DND-41 (cell line): ENCODE measurements at regions not wholly inside any gene's neighbourhood (a gene's known extent, or its start where the extent isn't known, plus 50 kb on each side); places are given as distances from the start of the nearest gene placed in this dataset.

Experiments
- ATAC-seq: fragments of 200-7000 bp; cut with Tn5 transposase; 3 replicates; pipeline ENCODE4 v1.9.1; 2021; ENCODE audit warnings: low read depth; ENCODE audit not compliant: insufficient read depth
- DNase-seq: peaks from one replicate; pipeline ENCODE4 v3.0.0-alpha.2; 2020
- H2AFZ ChIP-seq: 2 replicates; pipeline ENCODE4 v1.6.0; 2012; ENCODE audit warnings: low read depth, low read length
- H3K27ac ChIP-seq: 2 replicates; pipeline ENCODE4 v1.5.1; 2012; ENCODE audit warnings: low read length, inconsistent platforms
- H3K27me3 ChIP-seq: fragments of 200-600 bp; sonication (generic); 2 replicates; pipeline ENCODE4 v1.6.0; 2012; ENCODE audit warnings: low read length, mild to moderate bottlenecking, inconsistent platforms; ENCODE audit not compliant: insufficient read depth, poor library complexity
- H3K36me3 ChIP-seq: 2 replicates; pipeline ENCODE4 v1.5.1; 2012; ENCODE audit warnings: low read length, inconsistent platforms; ENCODE audit not compliant: insufficient read depth
- H3K4me1 ChIP-seq: 2 replicates; pipeline ENCODE4 v1.5.1; 2012; ENCODE audit warnings: mild to moderate bottlenecking, low read length; ENCODE audit not compliant: insufficient read depth
- H3K4me2 ChIP-seq: 2 replicates; pipeline ENCODE4 v1.6.0; 2012; ENCODE audit warnings: mild to moderate bottlenecking, moderate library complexity, low read length, inconsistent platforms; ENCODE audit not compliant: insufficient read depth
- H3K4me3 ChIP-seq, 2 experiments: fragments of 200-600 bp in 1 of 2; shearing (Covaris generic) in 1 of 2; 2 replicates each; pipeline ENCODE4 v1.5.1; 2012 to 2016; ENCODE audit warnings: inconsistent platforms in 2 of 2, low read length in 2 of 2, mild to moderate bottlenecking in 2 of 2, low read depth in 1 of 2, moderate library complexity in 1 of 2
- H3K79me2 ChIP-seq: 2 replicates; pipeline ENCODE4 v1.6.0; 2012; ENCODE audit warnings: low read length, inconsistent platforms; ENCODE audit not compliant: insufficient read depth
- H3K9ac ChIP-seq: 2 replicates; pipeline ENCODE4 v1.6.0; 2012; ENCODE audit warnings: low read depth, mild to moderate bottlenecking, inconsistent platforms, low read length, moderate library complexity
- H3K9me3 ChIP-seq: 2 replicates; pipeline ENCODE4 v1.5.1; 2012; ENCODE audit warnings: low read length, moderate library complexity, mild to moderate bottlenecking, inconsistent platforms; ENCODE audit not compliant: insufficient read depth, severe bottlenecking
- H4K20me1 ChIP-seq: 2 replicates; pipeline ENCODE4 v1.6.0; 2012; ENCODE audit warnings: low read length; ENCODE audit not compliant: insufficient read depth
- EZH2 ChIP-seq: IDR thresholded peaks from 3 replicates; pipeline ENCODE4 v1.6.1; 2012; ENCODE audit warnings: borderline replicate concordance, low read depth, mild to moderate bottlenecking, moderate library complexity, low read length, inconsistent platforms; ENCODE audit not compliant: severe bottlenecking
- TF ChIP-seq, protein P1 (sequence below): IDR thresholded peaks from 2 replicates; pipeline ENCODE4 v1.5.1; 2012; ENCODE audit warnings: borderline replicate concordance, low read length, moderate library complexity, mild to moderate bottlenecking; ENCODE audit not compliant: poor library complexity, severe bottlenecking; ENCODE audit errors: extremely low read depth

GRCh38 chr1:78765489-78765888 lies 115.9 kb downstream of the IFI44 start:
- H2AFZ ChIP-seq, result no peak overlapping the region
- no peaks in the 10 kb centered on the region for H3K79me2 ChIP-seq
- no peak overlapping the region for H3K4me2 ChIP-seq
- H4K20me1 ChIP-seq, result no peaks in the 10 kb centered on the region
- no peak overlapping the region for H3K27ac ChIP-seq
- DNase-seq, result no peak
- no peaks in the 10 kb centered on the region for H3K9me3 ChIP-seq
- no peak for ATAC-seq
- H3K4me3 ChIP-seq, result no peak overlapping the region
- H3K27me3 ChIP-seq, result no peaks in the 10 kb centered on the region
- TF ChIP-seq, protein P1, sequence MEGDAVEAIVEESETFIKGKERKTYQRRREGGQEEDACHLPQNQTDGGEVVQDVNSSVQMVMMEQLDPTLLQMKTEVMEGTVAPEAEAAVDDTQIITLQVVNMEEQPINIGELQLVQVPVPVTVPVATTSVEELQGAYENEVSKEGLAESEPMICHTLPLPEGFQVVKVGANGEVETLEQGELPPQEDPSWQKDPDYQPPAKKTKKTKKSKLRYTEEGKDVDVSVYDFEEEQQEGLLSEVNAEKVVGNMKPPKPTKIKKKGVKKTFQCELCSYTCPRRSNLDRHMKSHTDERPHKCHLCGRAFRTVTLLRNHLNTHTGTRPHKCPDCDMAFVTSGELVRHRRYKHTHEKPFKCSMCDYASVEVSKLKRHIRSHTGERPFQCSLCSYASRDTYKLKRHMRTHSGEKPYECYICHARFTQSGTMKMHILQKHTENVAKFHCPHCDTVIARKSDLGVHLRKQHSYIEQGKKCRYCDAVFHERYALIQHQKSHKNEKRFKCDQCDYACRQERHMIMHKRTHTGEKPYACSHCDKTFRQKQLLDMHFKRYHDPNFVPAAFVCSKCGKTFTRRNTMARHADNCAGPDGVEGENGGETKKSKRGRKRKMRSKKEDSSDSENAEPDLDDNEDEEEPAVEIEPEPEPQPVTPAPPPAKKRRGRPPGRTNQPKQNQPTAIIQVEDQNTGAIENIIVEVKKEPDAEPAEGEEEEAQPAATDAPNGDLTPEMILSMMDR, result no peak
- no peak for TF ChIP-seq EZH2
- no peaks in the 10 kb centered on the region for H3K36me3 ChIP-seq
- no peak overlapping the region for H3K9ac ChIP-seq
- H3K4me1 ChIP-seq, result no peaks in the 10 kb centered on the region

DNA sequence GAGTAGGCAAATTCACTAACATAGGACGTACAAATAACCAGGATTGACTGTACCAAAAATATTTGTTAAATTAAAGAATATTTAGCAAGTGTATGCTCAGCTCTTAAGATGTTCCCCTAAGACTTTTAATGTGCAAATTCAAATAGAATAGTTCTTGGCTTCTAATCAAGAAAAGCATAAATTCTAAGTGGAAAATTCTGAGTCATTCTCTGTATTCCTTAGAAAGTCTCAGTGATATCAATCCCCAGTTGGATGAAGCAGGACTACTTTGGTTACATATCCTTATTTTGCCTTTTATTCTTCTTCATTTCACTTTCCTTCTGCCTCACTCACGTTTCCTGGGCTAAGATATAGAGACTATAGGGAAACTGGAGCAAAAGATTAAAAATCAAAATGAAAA lies 130.2 kb downstream of the IFI44 start:
- H3K4me3 ChIP-seq, result no peak overlapping the region
- TF ChIP-seq, protein P1, result no peak
- no peak for TF ChIP-seq EZH2
- H3K4me1 ChIP-seq, result no peaks in the 10 kb centered on the region
- DNase-seq (no peak), ATAC-seq (no peak)
- H4K20me1 ChIP-seq, result no peaks in the 10 kb centered on the region
- no peak overlapping the region for H3K9ac ChIP-seq
- no peak overlapping the region for H2AFZ ChIP-seq
- H3K9me3 ChIP-seq, result no peaks in the 10 kb centered on the region
- no peaks in the 10 kb centered on the region for H3K79me2 ChIP-seq
- H3K27me3 ChIP-seq, result no peaks in the 10 kb centered on the region
- H3K4me2 ChIP-seq, result no peak overlapping the region
- H3K27ac ChIP-seq, result no peak overlapping the region
- no peaks in the 10 kb centered on the region for H3K36me3 ChIP-seq

DNA sequence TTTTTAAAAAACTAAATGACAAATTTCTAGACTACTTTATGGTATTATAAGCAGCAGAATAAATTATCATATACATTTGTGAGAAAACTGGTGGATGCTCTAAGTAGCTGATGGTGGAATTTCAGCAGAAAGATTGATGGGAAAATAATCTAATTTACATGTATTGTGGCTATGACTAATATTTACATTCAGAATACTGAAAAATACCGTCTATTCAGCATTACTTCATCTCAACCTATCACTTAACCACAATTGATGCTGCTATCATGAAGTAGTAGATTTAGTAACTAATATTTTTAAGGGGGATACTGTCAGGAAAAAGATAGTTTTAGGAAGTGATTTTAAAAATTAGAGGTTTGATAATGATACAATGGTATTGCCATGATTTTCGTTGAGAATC lies 137.9 kb downstream of the IFI44 start:
- Histone ChIP-seq H2AFZ (no peak overlapping the region), H3K9me3 (no peaks in the 10 kb centered on the region), H3K4me2 (no peak overlapping the region), H4K20me1 (no peaks in the 10 kb centered on the region), H3K4me1 (no peaks in the 10 kb centered on the region), H3K27ac (no peak overlapping the region), H3K9ac (no peak overlapping the region), H3K36me3 (no peaks in the 10 kb centered on the region), H3K27me3 (no peaks in the 10 kb centered on the region), H3K4me3 (no peak overlapping the region), H3K79me2 (no peaks in the 10 kb centered on the region)
- ATAC-seq (no peak), DNase-seq (no peak)
- TF ChIP-seq, protein P1, result no peak
- no peak for TF ChIP-seq EZH2

DNA sequence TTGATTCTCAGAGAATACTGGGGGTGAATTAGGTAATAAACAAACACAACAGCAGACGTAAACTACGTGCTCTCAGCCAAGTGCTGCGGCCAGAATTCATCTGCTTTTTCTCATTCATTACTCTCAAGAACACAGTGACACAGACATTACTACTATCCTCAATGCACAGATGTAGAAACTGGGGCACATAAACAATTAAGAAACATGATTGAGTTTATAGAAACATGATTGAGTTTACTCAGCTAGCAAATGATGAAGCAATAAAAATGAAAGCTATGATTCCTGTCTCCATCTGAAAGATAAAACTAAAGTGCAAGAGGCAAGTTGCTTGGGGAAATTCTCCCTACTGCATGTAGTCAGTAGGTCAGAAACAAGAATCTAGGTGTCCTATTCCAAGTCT lies 140.5 kb downstream of the IFI44 start:
- TF ChIP-seq, protein P1, result no peak
- TF ChIP-seq EZH2, result no peak
- no peak for ATAC-seq
- no peaks in the 10 kb centered on the region for H3K27me3 ChIP-seq

More for the DNA sequence above, 140.5 kb downstream of the IFI44 start:
- Histone ChIP-seq H4K20me1 (no peaks in the 10 kb centered on the region), H3K27ac (no peak overlapping the region), H3K36me3 (no peaks in the 10 kb centered on the region), H3K79me2 (no peaks in the 10 kb centered on the region), H3K9ac (no peak overlapping the region), H3K4me2 (no peak overlapping the region), H3K4me3 (no peak overlapping the region), H3K9me3 (no peaks in the 10 kb centered on the region), H3K4me1 (no peaks in the 10 kb centered on the region), H2AFZ (no peak overlapping the region)
- DNase-seq, result no peak
